HTR-8/SVneo (cell line): ENCODE measurements at regions not wholly inside any gene's neighbourhood (a gene's known extent, or its start where the extent isn't known, plus 50 kb on each side); places are given as distances from the start of the nearest gene placed in this dataset.

ENCODE experiments used
- DNase-seq: peaks from one replicate; pipeline ENCODE4 v3.0.0; 2011; ENCODE audit warnings: low spot score, mixed read lengths; ENCODE audit not compliant: insufficient read length
- FAIRE-seq: peaks from 2 replicates; lab custom pipeline; 2011; peaks lifted over from hg19 to GRCh38; lab: Jason Lieb, UNC

GRCh38 chr5:136710834-136711233 lies 345.5 kb upstream of the TRPC7 start:
- FAIRE-seq (no peak), DNase-seq (no peak)

GRCh38 chr5:136703706-136704105 lies 338.4 kb upstream of the TRPC7 start:
- FAIRE-seq: no peak
- no peak for DNase-seq

DNA sequence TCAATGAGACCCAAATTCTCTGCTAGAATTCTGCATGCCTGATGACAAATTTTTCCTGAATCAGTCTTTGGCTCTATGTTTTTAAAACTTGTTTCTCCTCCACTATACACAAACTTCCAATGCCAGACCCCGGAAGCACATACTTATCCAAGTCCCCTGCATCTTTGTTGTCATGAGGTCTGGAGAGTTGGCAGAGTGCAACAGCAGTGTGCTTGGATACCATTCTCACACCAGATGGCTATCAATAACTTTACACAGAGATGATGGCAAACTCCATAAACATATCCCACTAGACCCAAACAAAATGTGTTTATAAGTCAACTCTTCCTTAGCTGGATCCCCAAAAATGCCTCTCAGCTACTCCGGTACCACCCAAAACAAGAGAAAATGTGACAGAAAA lies 337.7 kb upstream of the TRPC7 start:
- no peak for FAIRE-seq
- no peak for DNase-seq

GRCh38 chr5:136701191-136701590 lies 335.8 kb upstream of the TRPC7 start:
- no peak for FAIRE-seq
- no peak for DNase-seq

GRCh38 chr5:136699651-136700050 lies 334.3 kb upstream of the TRPC7 start:
- FAIRE-seq (no peak), DNase-seq (no peak)

GRCh38 chr5:136698970-136699369 lies 333.6 kb upstream of the TRPC7 start:
- FAIRE-seq: no peak

GRCh38 chr5:136694258-136694657 lies 328.9 kb upstream of the TRPC7 start:
- DNase-seq: no peak
- FAIRE-seq: no peak

More at GRCh38 chr5:136698970-136699369, 333.6 kb upstream of the TRPC7 start:
- DNase-seq: no peak

DNA sequence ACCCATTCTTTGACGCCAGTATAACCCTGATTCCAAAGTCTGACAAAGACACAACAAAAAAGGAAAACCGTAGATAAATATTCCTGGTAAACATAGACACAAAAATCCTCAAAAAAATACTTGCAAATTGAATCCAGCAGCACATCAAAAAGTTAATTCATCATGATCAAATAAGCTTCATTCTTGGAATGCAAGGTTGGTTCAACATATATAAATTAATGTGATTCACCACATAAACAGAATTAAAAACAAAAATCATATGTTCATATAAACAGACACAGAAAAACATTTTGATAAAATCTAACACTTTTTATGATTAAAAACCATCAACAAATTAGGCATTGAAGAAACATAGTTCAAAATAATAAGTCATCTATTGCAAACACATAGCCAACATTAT lies 324.2 kb upstream of the TRPC7 start:
- FAIRE-seq (no peak), DNase-seq (no peak)

DNA sequence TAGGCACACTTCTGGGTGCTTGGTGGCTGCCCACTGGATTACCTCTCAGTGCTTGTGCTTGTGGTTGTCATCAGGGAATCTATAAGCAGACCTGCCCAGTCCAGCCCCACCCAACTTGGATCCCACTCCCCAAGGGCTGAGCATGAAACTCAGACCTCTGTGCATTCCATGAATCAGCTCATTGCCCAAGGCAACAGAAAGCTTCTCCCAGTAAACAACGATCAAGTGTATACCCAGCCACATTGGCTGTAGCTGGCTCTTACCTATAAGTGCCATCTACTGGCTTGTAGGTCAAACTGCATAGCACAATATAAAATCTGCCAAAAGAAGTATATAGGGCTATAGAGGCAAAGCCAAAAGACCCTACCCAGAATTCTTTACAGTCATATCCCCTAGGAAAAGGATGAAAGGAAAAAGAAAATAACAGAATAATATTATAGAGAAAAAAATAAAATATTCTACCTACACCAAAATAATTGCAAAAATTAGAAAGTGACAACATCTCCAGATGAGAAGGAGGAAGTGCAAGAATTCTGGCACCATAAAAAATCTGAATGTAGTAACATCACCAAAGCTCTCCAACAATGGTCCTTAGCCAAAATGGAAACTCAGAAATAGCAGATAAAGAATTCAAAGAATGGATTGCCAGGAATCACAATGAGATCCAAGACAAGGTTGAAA lies 321.0 kb upstream of the TRPC7 start:
- FAIRE-seq (no peak), DNase-seq (peak; percentile 5)

- no peak for FAIRE-seq
- no peak for DNase-seq
Measured at GRCh38 chr5:136682986-136683385, 317.6 kb upstream of the TRPC7 start.

- no peak for FAIRE-seq
- no peak for DNase-seq
Measured at GRCh38 chr5:136679233-136679632, 313.9 kb upstream of the TRPC7 start.

DNA sequence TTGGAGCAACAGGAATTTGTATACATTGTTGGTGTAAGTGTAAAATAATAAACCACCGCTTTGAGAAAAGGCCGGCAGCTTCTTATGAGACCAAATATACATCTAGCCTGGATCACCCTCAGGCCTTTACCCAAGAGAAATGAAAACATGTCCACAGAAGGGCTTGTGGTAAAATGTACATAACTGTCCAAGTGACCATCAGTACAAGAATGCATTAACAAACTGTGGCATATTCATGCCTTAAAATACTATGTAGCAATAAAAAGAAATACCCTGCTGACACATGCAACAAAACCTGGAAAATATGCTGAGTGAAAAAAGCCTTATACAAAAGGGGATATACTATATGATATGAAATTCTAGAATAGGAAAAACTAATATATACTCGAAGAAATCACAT lies 311.9 kb upstream of the TRPC7 start:
- DNase-seq (no peak), FAIRE-seq (no peak)

DNA sequence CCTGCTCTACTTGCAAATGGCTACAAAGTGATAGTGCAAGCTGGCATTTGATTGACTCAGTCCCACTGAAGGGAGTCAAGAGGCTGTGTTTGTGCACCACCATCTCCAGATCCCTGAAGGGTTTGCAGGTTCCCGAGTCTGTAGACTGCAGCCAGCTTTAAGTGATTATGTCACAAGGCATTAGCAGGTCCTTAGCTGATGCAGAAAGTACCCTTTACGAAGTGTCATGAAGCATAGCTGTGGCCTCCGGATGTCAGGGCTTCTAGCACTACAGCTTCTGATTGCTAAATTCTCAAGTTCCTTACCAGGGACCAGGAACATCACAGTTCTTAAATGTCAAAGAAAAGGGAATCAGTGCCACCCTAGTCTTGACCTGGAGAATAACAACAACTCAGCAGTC lies 311.3 kb upstream of the TRPC7 start:
- DNase-seq: no peak
- no peak for FAIRE-seq

- DNase-seq (no peak), FAIRE-seq (no peak)
Measured at GRCh38 chr5:136675769-136676168, 310.4 kb upstream of the TRPC7 start.

DNA sequence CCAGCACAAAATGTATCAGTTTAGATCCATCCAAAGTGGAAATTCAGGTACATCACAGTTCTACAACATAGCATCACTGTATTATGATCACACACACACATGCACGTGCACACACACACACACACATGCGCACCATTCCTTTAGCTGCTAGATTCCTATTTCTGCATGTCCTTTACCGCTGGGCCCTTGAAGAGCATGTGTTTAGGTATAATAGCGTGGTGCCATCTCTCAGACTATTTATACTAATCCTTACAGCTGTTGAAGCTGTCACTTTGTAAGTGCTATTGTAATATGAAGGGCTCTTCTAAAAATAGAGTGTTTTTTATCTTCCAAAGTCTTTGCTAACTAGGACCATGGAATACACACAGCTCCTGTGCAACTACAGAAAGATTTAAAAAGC lies 308.8 kb upstream of the TRPC7 start:
- peak; percentile 23 for FAIRE-seq
- DNase-seq: no peak

GRCh38 chr5:136667789-136668188 lies 302.4 kb upstream of the TRPC7 start:
- no peak for DNase-seq
- FAIRE-seq: no peak

DNA sequence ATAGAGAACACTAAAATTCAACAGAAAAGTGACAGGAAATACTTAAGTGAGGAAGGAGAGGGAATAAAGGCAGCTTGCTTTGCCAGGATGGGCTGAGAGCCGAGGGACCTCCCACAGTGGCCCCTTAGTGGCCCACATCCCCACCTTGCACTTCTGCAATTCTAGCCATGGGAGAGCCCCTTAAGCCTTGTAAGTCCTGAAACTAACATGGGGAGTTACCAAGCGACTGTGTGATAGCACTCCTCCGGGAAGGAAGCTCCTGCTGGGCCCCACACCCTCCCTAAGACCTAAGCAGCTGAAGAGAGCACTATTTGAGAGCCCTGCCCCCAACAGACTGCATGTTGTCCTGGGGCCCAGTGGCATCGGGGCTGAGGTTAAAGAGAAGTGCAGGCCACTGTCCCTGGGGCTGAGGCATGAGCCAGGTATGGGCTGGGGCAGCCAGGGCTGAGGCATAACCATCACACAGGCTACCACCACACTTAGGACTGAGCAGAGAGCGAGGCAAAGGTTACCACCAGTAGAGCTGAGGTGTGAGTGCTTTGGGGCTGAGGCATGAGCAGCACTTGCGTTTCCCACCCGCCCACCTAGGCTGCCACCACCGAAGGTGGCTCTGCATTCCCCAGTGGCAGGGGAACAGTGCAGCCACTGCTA lies 301.8 kb upstream of the TRPC7 start:
- DNase-seq (no peak), FAIRE-seq (no peak)

GRCh38 chr5:136665331-136665730 lies 300.0 kb upstream of the TRPC7 start:
- no peak for FAIRE-seq
- DNase-seq: no peak

DNA sequence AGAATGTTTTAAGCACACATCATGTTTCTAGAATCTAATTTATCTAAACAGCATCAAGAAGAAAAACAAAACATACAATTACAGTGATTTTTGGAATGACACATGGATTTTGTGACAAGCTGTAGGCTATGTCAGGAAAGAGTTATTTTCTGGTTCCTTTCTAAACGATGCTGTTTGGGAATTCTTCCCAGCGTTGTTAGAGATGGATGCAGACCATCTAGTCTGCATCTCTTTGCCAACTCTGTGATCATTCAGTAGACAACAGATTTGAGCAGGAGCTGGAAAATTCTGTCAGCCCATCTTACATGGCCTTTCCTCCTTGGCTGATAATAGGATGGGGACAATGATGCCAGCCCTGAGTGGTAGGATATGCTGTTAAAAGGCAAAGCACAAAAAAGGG lies 295.7 kb upstream of the TRPC7 start:
- DNase-seq (no peak), FAIRE-seq (no peak)

DNA sequence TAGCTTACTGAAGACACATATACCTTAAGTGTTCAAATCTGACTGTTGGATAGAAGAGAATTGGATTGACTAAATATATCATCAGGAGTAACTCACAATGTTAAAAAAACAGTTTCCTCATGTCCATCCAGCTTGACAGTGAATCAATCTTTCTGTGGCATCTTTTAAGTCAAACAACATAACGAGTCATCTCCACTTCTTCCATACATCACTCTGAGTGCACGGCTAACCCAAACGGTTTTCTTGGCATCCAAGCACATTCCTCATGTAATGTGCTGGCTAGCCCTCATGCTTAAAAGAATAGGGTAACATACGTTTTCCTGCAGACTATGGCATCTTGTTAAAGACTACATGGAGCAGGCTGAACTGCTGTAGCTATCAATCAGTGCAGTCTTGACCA lies 291.5 kb upstream of the TRPC7 start:
- FAIRE-seq: no peak
- DNase-seq: no peak

DNA sequence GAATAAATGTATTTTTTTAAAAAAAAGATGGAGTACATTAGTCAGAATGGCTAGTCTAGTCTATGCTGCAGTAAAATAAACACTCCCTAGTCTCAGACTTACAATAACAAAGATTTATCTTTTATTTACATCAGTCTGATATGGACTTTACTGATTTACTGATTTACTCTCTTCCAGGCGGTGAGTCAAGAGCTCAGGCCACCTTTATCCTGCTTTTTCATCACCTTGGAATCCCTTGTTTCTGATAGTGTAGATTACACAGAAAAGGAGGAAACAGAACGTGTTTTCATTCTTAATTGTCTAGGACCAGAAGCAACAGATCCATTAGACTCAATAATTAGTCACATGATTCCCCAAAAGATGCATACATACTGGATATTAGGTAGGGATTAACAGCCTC lies 290.1 kb upstream of the TRPC7 start:
- FAIRE-seq (no peak), DNase-seq (no peak)

DNA sequence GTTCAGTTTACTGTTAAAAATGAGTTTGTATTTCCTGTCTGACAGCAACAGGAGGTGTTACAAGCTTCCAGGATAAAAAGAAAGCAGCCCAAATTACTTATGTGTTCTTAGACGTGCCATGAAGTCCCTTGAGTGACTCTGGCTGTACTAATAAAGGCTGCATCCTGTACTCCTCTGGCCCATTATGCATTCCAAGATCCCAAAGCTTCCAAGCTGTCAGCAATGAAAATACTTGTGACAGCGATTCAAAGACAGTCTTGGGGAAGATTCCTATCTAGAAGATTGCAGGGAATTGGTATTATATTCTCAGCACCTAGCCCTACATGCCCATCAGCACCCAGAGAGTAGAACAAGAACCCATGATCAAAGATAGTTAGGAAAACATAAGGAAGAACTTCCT lies 281.6 kb upstream of the TRPC7 start:
- no peak for DNase-seq

More for the DNA sequence above, 281.6 kb upstream of the TRPC7 start:
- no peak for FAIRE-seq
